ENCODE measurements at regions not wholly inside any gene's neighbourhood (a gene's known extent, or its start where the extent isn't known, plus 50 kb on each side); places are given as distances from the start of the nearest gene placed in this dataset.

- no peak for TF ChIP-seq RNF219 (CRISPR knock-in tag; IDR thresholded peaks at IDR 0.05)
- no peak for TF ChIP-seq ZNF256 (CRISPR knock-in tag; conservative IDR thresholded peaks at IDR 0.05)
- TF ChIP-seq ZNF30 (CRISPR knock-in tag; IDR thresholded peaks at IDR 0.05): no peak
- TF ChIP-seq ZNF883 (CRISPR knock-in tag; IDR thresholded peaks at IDR 0.05; ENCODE audit: not compliant biosample characterization): no peak
These were observed 131.1 kb upstream of the NR4A3 start (continued) for GRCh38 chr9:99690573-99690972.

- WGBS (ENCODE audit: low lambda C conversion rate): 23% methylated on average over 3 of the region's 3 CpGs
- ATAC-seq (no peak), FAIRE-seq (no peak), DNase-seq (ENCODE audit: low spot score) (no peak)
- H4K20me1 ChIP-seq (ENCODE audit: insufficient read depth, low read length): no peaks in the 10 kb centered on the region
- intact Hi-C loops (cut with micrococcal nuclease; ENCODE audit: unreplicated experiment): no loop called here
- H3K27ac ChIP-seq (ENCODE audit: extremely low read length, insufficient read depth, low read length): no peak overlapping the region
- H3K4me3 ChIP-seq (replicated peaks in 1 of 3; ENCODE audit: insufficient read depth in 1 of 3, low read depth in 2 of 3, low read length in 3 of 3): no peak overlapping the region
- POLR2A ChIA-PET: no interaction called here
- H3K36me3 ChIP-seq (replicated peaks in 1 of 2; ENCODE audit: control insufficient read depth in 1 of 2, insufficient read depth in 2 of 2, low read length in 2 of 2): no peaks in the 10 kb centered on the region
- no peaks in the 10 kb centered on the region for H3K79me2 ChIP-seq (ENCODE audit: insufficient read depth, low read length)
- no peak overlapping the region for H3K9ac ChIP-seq (ENCODE audit: insufficient read depth, low read depth, low read length)
- H3K4me2 ChIP-seq (ENCODE audit: low read depth, low read length): no peak overlapping the region
- no peak for TF ChIP-seq FIP1L1 (IDR thresholded peaks at IDR 0.05; ENCODE audit: borderline replicate concordance, insufficient read depth, low read depth, low read length)
- no peak for TF ChIP-seq ZNF317 (CRISPR knock-in tag; IDR thresholded peaks at IDR 0.05)
- no peak for TF ChIP-seq MYC (CRISPR knock-in tag; IDR thresholded peaks at IDR 0.05; ENCODE audit: borderline replicate concordance)
- H2AFZ ChIP-seq (ENCODE audit: low read length): no peak overlapping the region
- no TSS peak for BruUV-seq (replicated peaks)
- H3K9me3 ChIP-seq (ENCODE audit: low read length): no peaks in the 10 kb centered on the region
- no peaks in the 10 kb centered on the region for H3K27me3 ChIP-seq (ENCODE audit: control insufficient read depth in 1 of 2, insufficient read depth in 2 of 2, low read length in 2 of 2)
- H3K4me1 ChIP-seq (ENCODE audit: insufficient read depth, low read length): no peaks in the 10 kb centered on the region
- in situ Hi-C loops (cut with HindIII; ENCODE audit: extremely low pct_ligation_motif_present, low pct_unique_long_range_greater_than_20kb): no loop called here
- CTCF ChIA-PET (ENCODE audit: low intra/inter-chr PET ratio, low total read pairs): no interaction called here
These were observed 127.8 kb upstream of the NR4A3 start for GRCh38 chr9:99693888-99694287.
